Left ventricle myocardium inferior (tissue), 1 donor: ENCODE measurements at regions not wholly inside any gene's neighbourhood (a gene's known extent, or its start where the extent isn't known, plus 50 kb on each side); places are given as distances from the start of the nearest gene placed in this dataset.

Source experiments
- DNase-seq: peaks from one replicate; pipeline ENCODE4 v3.0.0-alpha.2; 2020
- H3K27ac ChIP-seq: fragments of 200-600 bp; replicated peaks from 2 replicates; pipeline ENCODE4 v1.8.0; 2021
- H3K27me3 ChIP-seq: fragments of 200-600 bp; 2 replicates; pipeline ENCODE4 v1.8.0; 2021; ENCODE audit warnings: low read depth
- H3K36me3 ChIP-seq: fragments of 200-600 bp; 2 replicates; pipeline ENCODE4 v1.8.0; 2021
- H3K4me1 ChIP-seq: fragments of 200-600 bp; 2 replicates; pipeline ENCODE4 v1.8.0; 2021
- H3K4me3 ChIP-seq: fragments of 200-600 bp; 2 replicates; pipeline ENCODE4 v1.8.0; 2021; ENCODE audit warnings: mild to moderate bottlenecking, moderate library complexity
- H3K9me3 ChIP-seq: fragments of 200-600 bp; replicated peaks from 2 replicates; pipeline ENCODE4 v1.8.0; 2021
- intact Hi-C: fragments of 100-400 bp; cut with micrococcal nuclease; formaldehyde crosslinking; loops from one replicate; pipeline ENCODE4 v1.11.0; 2022
- TF ChIP-seq, protein P1 (sequence below): fragments of 200-600 bp; IDR thresholded peaks from 2 replicates; pipeline ENCODE4 v1.8.0; 2021; ENCODE audit warnings: antibody characterized with exemption, mild to moderate bottlenecking, borderline replicate concordance
- donor health status: DM: no; HTN: yes; CAD: no; lungs with severe emphysema.

DNA sequence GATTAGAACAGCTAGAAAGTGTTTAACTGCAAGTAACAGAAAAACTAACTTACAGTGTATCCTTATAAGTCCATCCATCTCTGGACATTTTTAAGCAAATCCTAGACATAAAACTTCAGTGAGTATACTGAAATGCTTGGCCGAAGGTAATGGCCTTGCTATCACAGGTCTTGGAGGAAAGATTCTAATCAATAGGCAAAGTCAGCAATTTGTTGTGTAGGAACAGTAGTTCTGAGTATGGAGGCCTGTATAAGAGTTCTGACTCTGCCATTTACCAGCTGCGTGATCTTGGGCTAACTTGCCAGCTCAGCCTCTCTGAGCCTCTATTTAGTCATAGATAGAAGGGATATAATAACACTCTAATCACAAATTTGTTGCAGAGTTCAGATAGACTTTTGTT lies 328.1 kb downstream of the IL20RB start:
- peaks cover 11% of the 10 kb centered on the region for H3K9me3 ChIP-seq
- DNase-seq, result no peak
- TF ChIP-seq, protein P1, sequence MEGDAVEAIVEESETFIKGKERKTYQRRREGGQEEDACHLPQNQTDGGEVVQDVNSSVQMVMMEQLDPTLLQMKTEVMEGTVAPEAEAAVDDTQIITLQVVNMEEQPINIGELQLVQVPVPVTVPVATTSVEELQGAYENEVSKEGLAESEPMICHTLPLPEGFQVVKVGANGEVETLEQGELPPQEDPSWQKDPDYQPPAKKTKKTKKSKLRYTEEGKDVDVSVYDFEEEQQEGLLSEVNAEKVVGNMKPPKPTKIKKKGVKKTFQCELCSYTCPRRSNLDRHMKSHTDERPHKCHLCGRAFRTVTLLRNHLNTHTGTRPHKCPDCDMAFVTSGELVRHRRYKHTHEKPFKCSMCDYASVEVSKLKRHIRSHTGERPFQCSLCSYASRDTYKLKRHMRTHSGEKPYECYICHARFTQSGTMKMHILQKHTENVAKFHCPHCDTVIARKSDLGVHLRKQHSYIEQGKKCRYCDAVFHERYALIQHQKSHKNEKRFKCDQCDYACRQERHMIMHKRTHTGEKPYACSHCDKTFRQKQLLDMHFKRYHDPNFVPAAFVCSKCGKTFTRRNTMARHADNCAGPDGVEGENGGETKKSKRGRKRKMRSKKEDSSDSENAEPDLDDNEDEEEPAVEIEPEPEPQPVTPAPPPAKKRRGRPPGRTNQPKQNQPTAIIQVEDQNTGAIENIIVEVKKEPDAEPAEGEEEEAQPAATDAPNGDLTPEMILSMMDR, result no peak
- no peaks in the 10 kb centered on the region for H3K36me3 ChIP-seq
- H3K27me3 ChIP-seq, result no peaks in the 10 kb centered on the region
- H3K4me3 ChIP-seq, result no peak overlapping the region
- no peak overlapping the region for H3K27ac ChIP-seq
- intact Hi-C loops, result no loop called here
- no peaks in the 10 kb centered on the region for H3K4me1 ChIP-seq

DNA sequence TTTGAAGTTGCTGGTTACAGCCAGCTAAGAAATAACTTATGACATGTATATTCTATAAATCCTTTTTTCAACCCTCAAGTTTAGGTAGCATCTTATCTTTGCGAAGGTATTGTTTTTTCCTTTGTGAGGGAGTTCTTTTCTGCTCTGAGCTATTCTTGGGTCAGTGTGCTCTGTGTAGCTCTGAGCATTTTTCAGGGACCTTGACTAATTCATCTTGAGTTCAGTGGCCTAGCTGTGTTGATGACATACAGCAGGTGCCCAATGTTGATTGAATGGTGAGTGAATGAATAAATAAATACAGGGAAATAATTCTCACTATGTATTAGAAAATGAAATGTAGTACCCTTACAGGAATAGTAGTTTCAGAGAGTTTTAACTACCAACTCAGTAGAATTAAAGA lies 335.3 kb downstream of the IL20RB start:
- no peaks in the 10 kb centered on the region for H3K27me3 ChIP-seq
- H3K27ac ChIP-seq, result no peak overlapping the region
- DNase-seq, result no peak
- H3K36me3 ChIP-seq, result no peaks in the 10 kb centered on the region
- intact Hi-C loops, result no loop called here
- H3K4me3 ChIP-seq, result no peak overlapping the region
- no peaks in the 10 kb centered on the region for H3K9me3 ChIP-seq
- TF ChIP-seq, protein P1, result no peak
- no peaks in the 10 kb centered on the region for H3K4me1 ChIP-seq

DNA sequence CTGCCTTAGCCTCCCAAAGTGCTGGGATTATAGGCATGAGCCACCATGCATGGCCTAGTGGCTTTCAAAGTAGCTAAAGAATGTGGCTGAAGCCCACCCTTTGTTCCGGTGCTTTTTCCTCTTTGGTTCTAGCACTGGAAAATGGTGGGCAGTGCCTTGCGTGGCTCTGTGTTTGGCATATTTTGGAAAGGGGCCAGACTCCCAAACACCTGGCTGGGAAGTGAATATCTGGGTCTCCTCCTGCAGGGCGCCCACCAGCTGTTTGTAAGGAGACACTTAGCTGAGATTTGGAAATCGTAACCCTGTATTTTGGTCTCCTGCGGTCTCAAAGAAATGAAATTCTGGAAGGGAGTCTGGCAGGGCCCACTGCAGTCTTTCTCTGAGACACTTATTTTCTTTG lies 336.4 kb downstream of the IL20RB start:
- no peaks in the 10 kb centered on the region for H3K4me1 ChIP-seq
- no peaks in the 10 kb centered on the region for H3K36me3 ChIP-seq
- no peak overlapping the region for H3K27ac ChIP-seq
- no peak overlapping the region for H3K4me3 ChIP-seq
- H3K9me3 ChIP-seq, result no peaks in the 10 kb centered on the region
- no peak for DNase-seq
- TF ChIP-seq, protein P1, result no peak
- intact Hi-C loops, result no loop called here
- no peaks in the 10 kb centered on the region for H3K27me3 ChIP-seq

DNA sequence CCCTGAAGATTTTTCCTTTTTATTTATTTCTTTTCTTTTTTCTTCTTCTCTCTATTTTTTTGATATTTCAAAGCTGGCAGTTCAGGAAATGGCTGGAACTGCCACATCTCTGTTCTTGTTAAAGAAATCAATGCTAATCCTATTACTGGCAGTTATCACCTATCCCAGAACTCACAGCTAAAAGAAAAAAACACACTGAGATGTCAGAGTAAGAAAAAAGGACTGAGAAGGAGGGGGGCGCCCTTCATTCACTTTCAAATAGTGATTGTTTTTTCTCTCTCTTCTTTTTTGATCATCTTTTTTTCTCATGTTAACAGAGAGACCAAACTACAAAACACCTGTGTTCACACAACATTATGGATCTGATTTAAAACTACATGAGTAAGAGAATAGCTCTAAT lies 337.1 kb downstream of the IL20RB start:
- intact Hi-C loops, result no loop called here
- H3K27ac ChIP-seq, result no peak overlapping the region

DNA sequence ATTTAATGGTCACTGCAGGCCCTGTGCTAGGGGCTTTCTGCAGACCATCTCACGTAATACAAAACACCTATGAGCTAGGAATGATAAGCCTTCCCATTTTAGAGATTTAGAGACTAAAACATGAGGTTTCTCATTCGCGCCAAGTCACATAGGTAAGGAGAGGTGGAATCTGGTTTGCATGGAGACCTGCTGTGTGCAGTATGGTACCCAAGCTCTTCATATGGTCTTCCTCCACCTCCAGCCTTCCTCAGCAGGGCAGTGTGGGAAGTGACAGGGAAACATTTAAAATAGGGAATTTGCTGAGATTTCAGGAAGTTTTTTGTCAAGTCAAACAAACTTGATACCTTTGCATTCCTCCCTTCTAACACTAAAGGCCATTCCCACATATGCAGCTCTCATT lies 337.6 kb downstream of the IL20RB start:
- no peaks in the 10 kb centered on the region for H3K4me1 ChIP-seq
- intact Hi-C loops, result no loop called here
- DNase-seq, result no peak
- no peaks in the 10 kb centered on the region for H3K9me3 ChIP-seq
- no peak overlapping the region for H3K27ac ChIP-seq
- no peaks in the 10 kb centered on the region for H3K27me3 ChIP-seq
- no peak overlapping the region for H3K4me3 ChIP-seq
- H3K36me3 ChIP-seq, result no peaks in the 10 kb centered on the region
- TF ChIP-seq, protein P1, result no peak

More for the DNA sequence above, 337.1 kb downstream of the IL20RB start:
- Histone ChIP-seq H3K9me3 (no peaks in the 10 kb centered on the region), H3K27me3 (no peaks in the 10 kb centered on the region), H3K36me3 (no peaks in the 10 kb centered on the region), H3K4me1 (no peaks in the 10 kb centered on the region), H3K4me3 (no peak overlapping the region)
- no peak for DNase-seq
- TF ChIP-seq, protein P1, result no peak

DNA sequence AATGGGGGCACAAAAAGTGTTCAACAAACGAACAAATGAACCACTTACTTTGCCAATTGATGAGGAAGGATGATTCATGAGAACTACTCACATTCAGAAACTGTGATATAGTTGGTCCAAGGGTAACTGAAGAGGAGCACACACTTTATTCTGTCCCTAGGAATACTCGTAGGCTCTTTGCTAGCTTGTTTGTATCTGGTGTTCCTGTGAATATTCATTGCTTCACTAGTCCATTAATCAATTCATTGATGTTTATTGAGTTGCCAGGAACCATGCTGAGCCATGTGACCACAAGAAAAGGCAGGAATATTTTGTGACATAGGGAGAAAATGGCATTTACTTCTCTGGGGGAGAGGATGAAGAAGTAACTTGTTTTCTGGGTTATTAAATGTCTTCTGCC lies 338.3 kb downstream of the IL20RB start:
- H3K4me1 ChIP-seq, result no peaks in the 10 kb centered on the region
- TF ChIP-seq, protein P1, result no peak
- H3K4me3 ChIP-seq, result no peak overlapping the region
- H3K9me3 ChIP-seq, result no peaks in the 10 kb centered on the region
- no peak overlapping the region for H3K27ac ChIP-seq
- H3K36me3 ChIP-seq, result no peaks in the 10 kb centered on the region
- DNase-seq, result no peak
- intact Hi-C loops, result no loop called here
- no peaks in the 10 kb centered on the region for H3K27me3 ChIP-seq
